ENCODE measurements at regions not wholly inside any gene's neighbourhood (a gene's known extent, or its start where the extent isn't known, plus 50 kb on each side); places are given as distances from the start of the nearest gene placed in this dataset.

- H3K27ac Mint-ChIP-seq (ENCODE audit: unreplicated experiment), result no peak overlapping the region
- TF ChIP-seq, protein P1, sequence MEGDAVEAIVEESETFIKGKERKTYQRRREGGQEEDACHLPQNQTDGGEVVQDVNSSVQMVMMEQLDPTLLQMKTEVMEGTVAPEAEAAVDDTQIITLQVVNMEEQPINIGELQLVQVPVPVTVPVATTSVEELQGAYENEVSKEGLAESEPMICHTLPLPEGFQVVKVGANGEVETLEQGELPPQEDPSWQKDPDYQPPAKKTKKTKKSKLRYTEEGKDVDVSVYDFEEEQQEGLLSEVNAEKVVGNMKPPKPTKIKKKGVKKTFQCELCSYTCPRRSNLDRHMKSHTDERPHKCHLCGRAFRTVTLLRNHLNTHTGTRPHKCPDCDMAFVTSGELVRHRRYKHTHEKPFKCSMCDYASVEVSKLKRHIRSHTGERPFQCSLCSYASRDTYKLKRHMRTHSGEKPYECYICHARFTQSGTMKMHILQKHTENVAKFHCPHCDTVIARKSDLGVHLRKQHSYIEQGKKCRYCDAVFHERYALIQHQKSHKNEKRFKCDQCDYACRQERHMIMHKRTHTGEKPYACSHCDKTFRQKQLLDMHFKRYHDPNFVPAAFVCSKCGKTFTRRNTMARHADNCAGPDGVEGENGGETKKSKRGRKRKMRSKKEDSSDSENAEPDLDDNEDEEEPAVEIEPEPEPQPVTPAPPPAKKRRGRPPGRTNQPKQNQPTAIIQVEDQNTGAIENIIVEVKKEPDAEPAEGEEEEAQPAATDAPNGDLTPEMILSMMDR (conservative IDR thresholded peaks at IDR 0.05), result no peak
- H3K36me3 Mint-ChIP-seq (ENCODE audit: low read depth), result no peaks in the 10 kb centered on the region
- no peaks in the 10 kb centered on the region for H3K4me1 Mint-ChIP-seq
- no peaks in the 10 kb centered on the region for H3K27me3 Mint-ChIP-seq (ENCODE audit: low read depth)
- H3K4me3 Mint-ChIP-seq, result no peak overlapping the region
- no peak for DNase-seq (ENCODE audit: low read depth, low spot score)
- H3K9me3 Mint-ChIP-seq, result peaks cover 1% of the 10 kb centered on the region
Measured at GRCh38 chr12:60967128-60967527, 1293.1 kb upstream of the USP15 start.

GRCh38 chr12:60977966-60978365 is 1282.2 kb upstream of the USP15 start:
- no peak overlapping the region for H3K4me3 Mint-ChIP-seq
- no peaks in the 10 kb centered on the region for H3K36me3 Mint-ChIP-seq (ENCODE audit: low read depth)
- peaks cover 3% of the 10 kb centered on the region for H3K9me3 Mint-ChIP-seq
- H3K4me1 Mint-ChIP-seq, result peaks cover 5% of the 10 kb centered on the region
- TF ChIP-seq, protein P1 (conservative IDR thresholded peaks at IDR 0.05), result peak; percentile 50
- H3K27ac Mint-ChIP-seq (ENCODE audit: unreplicated experiment), result no peak overlapping the region
- H3K27me3 Mint-ChIP-seq (ENCODE audit: low read depth), result no peaks in the 10 kb centered on the region
- DNase-seq (ENCODE audit: low read depth, low spot score), result no peak

- H3K9me3 Mint-ChIP-seq, result peaks cover 9% of the 10 kb centered on the region
- H3K4me3 Mint-ChIP-seq, result no peak overlapping the region
- H3K27me3 Mint-ChIP-seq (ENCODE audit: low read depth), result no peaks in the 10 kb centered on the region
- H3K36me3 Mint-ChIP-seq (ENCODE audit: low read depth), result no peaks in the 10 kb centered on the region
- TF ChIP-seq, protein P1 (conservative IDR thresholded peaks at IDR 0.05), result no peak
- DNase-seq (ENCODE audit: low read depth, low spot score), result no peak
- H3K4me1 Mint-ChIP-seq, result peaks cover 5% of the 10 kb centered on the region
- H3K27ac Mint-ChIP-seq (ENCODE audit: unreplicated experiment), result no peak overlapping the region
Measured at GRCh38 chr12:60980558-60980957, 1279.6 kb upstream of the USP15 start.

GRCh38 chr12:60981473-60981872 is 1278.7 kb upstream of the USP15 start:
- Mint-ChIP-seq H3K9me3 (peaks cover 9% of the 10 kb centered on the region), H3K36me3 (ENCODE audit: low read depth) (no peaks in the 10 kb centered on the region), H3K4me1 (peaks cover 5% of the 10 kb centered on the region), H3K4me3 (no peak overlapping the region), H3K27ac (ENCODE audit: unreplicated experiment) (no peak overlapping the region), H3K27me3 (ENCODE audit: low read depth) (no peaks in the 10 kb centered on the region)
- TF ChIP-seq, protein P1 (conservative IDR thresholded peaks at IDR 0.05), result no peak
- DNase-seq (ENCODE audit: low read depth, low spot score), result no peak

DNA sequence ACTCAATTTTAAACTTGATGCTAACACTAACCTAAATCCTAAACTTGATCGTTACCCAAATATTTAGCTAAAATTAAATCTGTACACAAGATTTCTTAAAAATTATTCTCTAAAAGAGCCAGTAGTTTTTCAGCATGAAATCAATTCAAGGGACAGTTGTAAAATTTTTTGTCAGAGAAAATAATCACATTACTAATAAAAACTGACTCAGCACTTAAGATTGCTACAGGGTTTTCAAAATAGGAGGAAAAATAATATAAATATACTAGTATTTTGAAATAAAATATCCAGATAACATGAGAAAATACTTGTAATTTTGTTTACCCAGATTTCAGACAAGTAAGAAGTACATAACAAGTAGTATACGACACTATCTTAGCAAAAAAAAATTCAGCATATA is 1268.1 kb upstream of the USP15 start:
- H3K4me1 Mint-ChIP-seq, result no peaks in the 10 kb centered on the region
- no peaks in the 10 kb centered on the region for H3K9me3 Mint-ChIP-seq
- H3K27me3 Mint-ChIP-seq (ENCODE audit: low read depth), result no peaks in the 10 kb centered on the region
- H3K27ac Mint-ChIP-seq (ENCODE audit: unreplicated experiment), result no peak overlapping the region
- TF ChIP-seq, protein P1 (conservative IDR thresholded peaks at IDR 0.05), result no peak
- DNase-seq (ENCODE audit: low read depth, low spot score), result no peak
- no peaks in the 10 kb centered on the region for H3K36me3 Mint-ChIP-seq (ENCODE audit: low read depth)
- no peak overlapping the region for H3K4me3 Mint-ChIP-seq
